GM21786 (cell line): ENCODE measurements at regions not wholly inside any gene's neighbourhood (a gene's known extent, or its start where the extent isn't known, plus 50 kb on each side); places are given as distances from the start of the nearest gene placed in this dataset.
"Not testable (repeated sequence)": the region's sequence is repeated elsewhere in the genome, so short reads cannot be mapped to it uniquely, and the experiment has no call there.

Experiments used
- ATAC-seq: cut with Tn5 transposase; IDR thresholded peaks from one replicate; pipeline ENCODE4 v1.9.1; 2021; ENCODE audit not compliant: unreplicated experiment

GRCh38 chr9:82880336-82881050, 182.4 kb downstream of the RASEF start:
- ATAC-seq = no peak

GRCh38 chr9:82882138-82882537, 180.8 kb downstream of the RASEF start:
- ATAC-seq = no peak

- ATAC-seq = no peak
These were observed 180.2 kb downstream of the RASEF start for GRCh38 chr9:82882748-82883147.

GRCh38 chr9:82883436-82883835, 179.5 kb downstream of the RASEF start:
- no peak for ATAC-seq

GRCh38 chr9:82883974-82884373, 179.0 kb downstream of the RASEF start:
- not testable (repeated sequence) for ATAC-seq

GRCh38 chr9:82890401-82890800, 172.5 kb downstream of the RASEF start:
- ATAC-seq = no peak

- ATAC-seq = no peak
These were observed 172.1 kb downstream of the RASEF start for GRCh38 chr9:82890865-82891264.

GRCh38 chr9:82891321-82891720, 171.6 kb downstream of the RASEF start:
- no peak for ATAC-seq

GRCh38 chr9:82893549-82893948, 169.4 kb downstream of the RASEF start:
- no peak for ATAC-seq

GRCh38 chr9:82894548-82894947, 168.4 kb downstream of the RASEF start:
- ATAC-seq = no peak

GRCh38 chr9:82894961-82895821, 167.8 kb downstream of the RASEF start:
- ATAC-seq = no peak

GRCh38 chr9:82895822-82896110, 167.2 kb downstream of the RASEF start:
- no peak for ATAC-seq

- ATAC-seq = no peak
These were observed 159.4 kb downstream of the RASEF start for GRCh38 chr9:82903503-82903902.

GRCh38 chr9:82911996-82912395, 150.9 kb downstream of the RASEF start:
- no peak for ATAC-seq

- no peak for ATAC-seq
These were observed 150.3 kb downstream of the RASEF start for GRCh38 chr9:82912645-82913044.

GRCh38 chr9:82916238-82916637, 146.7 kb downstream of the RASEF start:
- ATAC-seq = not testable (repeated sequence)

- no peak for ATAC-seq
These were observed 142.8 kb downstream of the RASEF start for GRCh38 chr9:82920154-82920553.

- ATAC-seq = no peak
These were observed 140.3 kb downstream of the RASEF start for GRCh38 chr9:82922686-82923085.

- ATAC-seq = no peak
These were observed 139.6 kb downstream of the RASEF start for GRCh38 chr9:82923092-82923911.

- ATAC-seq = no peak
These were observed 138.9 kb downstream of the RASEF start for GRCh38 chr9:82923912-82924605.
